Ovary (tissue), 7 donors: ENCODE measurements at regions not wholly inside any gene's neighbourhood (a gene's known extent, or its start where the extent isn't known, plus 50 kb on each side); places are given as distances from the start of the nearest gene placed in this dataset.

ENCODE experiments used
- DNase-seq, 5 donors: peaks; one replicate each; pipeline ENCODE4 v3.0.0-alpha.2; 2019 to 2020
- H3K27ac ChIP-seq, 2 donors: fragments of 200-600 bp; one replicate each; pipeline versions ENCODE4 v1.5.1 to v1.8.0; 2019 to 2022
- H3K27me3 ChIP-seq: fragments of 200-600 bp; one replicate; pipeline ENCODE4 v1.8.0; 2022
- H3K36me3 ChIP-seq: fragments of 200-600 bp; sonication (generic); one replicate; pipeline ENCODE4 v1.5.1; 2019
- H3K4me1 ChIP-seq: one replicate; pipeline ENCODE4 v1.8.1; 2013; ENCODE audit warnings: mild to moderate bottlenecking, moderate library complexity; ENCODE audit not compliant: insufficient read depth
- H3K4me3 ChIP-seq: fragments of 200-600 bp; sonication (generic); one replicate; pipeline ENCODE4 v1.5.1; 2017
- H3K9me3 ChIP-seq, 2 donors: fragments of 200-600 bp in 1 of 2; sonication (generic) in 1 of 2; one replicate each; pipeline versions ENCODE4 v1.5.1 to v1.8.1; 2013 to 2019; ENCODE audit warnings: mild to moderate bottlenecking in 1 of 2, moderate library complexity in 1 of 2
- CTCF ChIP-seq, 3 donors: fragments of 450-650 bp in 2 of 3; fragments of 200-600 bp in 1 of 3; IDR thresholded peaks; one replicate each; pipeline versions ENCODE4 v1.5.1 to v1.8.0; 2016 to 2022; ENCODE audit warnings: antibody characterized with exemption in 3 of 3, mild to moderate bottlenecking in 1 of 3
- EP300 ChIP-seq: sonication (generic); formaldehyde crosslinking; IDR thresholded peaks from one replicate; pipeline ENCODE4 v1.6.1; 2017; ENCODE audit warnings: antibody characterized with exemption
- POLR2A ChIP-seq: fragments of 450-650 bp; IDR thresholded peaks from one replicate; pipeline ENCODE4 v1.6.1; 2017; ENCODE audit warnings: antibody characterized with exemption, mild to moderate bottlenecking, moderate library complexity
- WGBS, 3 donors: extraction: QIAGEN DNeasy Blood & Tissue Kit in 1 of 3; methylation state at CpG; one replicate each; pipeline versions ENCODE4 v1.1.5 to v1.1.7; 2013 to 2017; 5-methylcytosine and 5-hydroxymethylcytosine counted together
- intact Hi-C, 4 donors: fragments of 100-400 bp; cut with DNase I; formaldehyde crosslinking; loops; one replicate each; pipeline versions ENCODE4 v1.11.0 to v1.15.1; 2022 to 2023
- donor health status: DM: no; HTN: no; CAD: no; lungs with moderate emphysema.
- donor health status: DM: no; HTN: no; CAD: no.
- donor health status: Bipolar disorder and iron deficiency.
- donor health status: DM: no; HTN: no; CAD: no.
- donor health status: DM: yes; HTN: yes; CAD: no.

DNA sequence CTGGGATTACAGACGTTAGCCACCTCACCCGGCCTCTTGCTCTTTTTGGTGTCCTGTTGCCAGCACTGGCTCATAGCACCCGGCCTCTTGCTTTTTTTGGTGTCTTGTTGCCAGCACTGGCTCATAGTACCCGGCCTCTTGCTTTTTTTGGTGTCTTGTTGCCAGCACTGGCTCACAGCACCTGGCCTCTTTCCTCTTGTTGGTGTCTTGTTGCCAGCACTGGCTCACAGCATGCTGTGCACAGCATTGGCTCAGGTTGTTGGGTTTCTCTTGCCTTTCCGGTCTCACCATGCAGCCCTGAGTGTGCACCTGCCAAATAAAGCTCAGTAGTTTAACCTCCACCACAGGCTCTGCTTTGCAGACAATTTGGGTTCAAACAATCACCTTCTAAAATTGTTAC lies 208.2 kb downstream of the THBS2 start:
- no peaks in the 10 kb centered on the region for H3K9me3 ChIP-seq
- TF ChIP-seq CTCF (IDR thresholded peaks at IDR 0.05), result no peak
- no peak for TF ChIP-seq POLR2A
- peaks cover 6% of the 10 kb centered on the region for H3K4me1 ChIP-seq
- no peaks in the 10 kb centered on the region for H3K36me3 ChIP-seq
- DNase-seq, result no peak
- intact Hi-C loops, result no loop called here
- peak overlapping the region in 1 of 2 donors; percentile 81 for H3K27ac ChIP-seq
- WGBS, 3 donors, result 63 to 70% (median 66%) methylated on average over 5 of the region's 5 CpGs
- H3K4me3 ChIP-seq, result no peak overlapping the region
- H3K27me3 ChIP-seq, result no peaks in the 10 kb centered on the region

GRCh38 chr6:169044381-169045230 lies 209.0 kb downstream of the THBS2 start:
- WGBS, 3 donors, result 11 to 28% (median 12%) methylated on average over 14 of the region's 14 CpGs
- intact Hi-C loops, result no loop called here
- H3K4me1 ChIP-seq, result peaks cover 6% of the 10 kb centered on the region
- DNase-seq, result peak in 1 of 5 donors; percentile 61
- H3K9me3 ChIP-seq, result no peaks in the 10 kb centered on the region
- TF ChIP-seq EP300 (no peak), CTCF (IDR thresholded peaks at IDR 0.05) (no peak), POLR2A (no peak)
- H3K4me3 ChIP-seq, result no peak overlapping the region
- no peaks in the 10 kb centered on the region for H3K27me3 ChIP-seq
- no peaks in the 10 kb centered on the region for H3K36me3 ChIP-seq
- peak overlapping the region; percentile 55 to 81 for H3K27ac ChIP-seq

DNA sequence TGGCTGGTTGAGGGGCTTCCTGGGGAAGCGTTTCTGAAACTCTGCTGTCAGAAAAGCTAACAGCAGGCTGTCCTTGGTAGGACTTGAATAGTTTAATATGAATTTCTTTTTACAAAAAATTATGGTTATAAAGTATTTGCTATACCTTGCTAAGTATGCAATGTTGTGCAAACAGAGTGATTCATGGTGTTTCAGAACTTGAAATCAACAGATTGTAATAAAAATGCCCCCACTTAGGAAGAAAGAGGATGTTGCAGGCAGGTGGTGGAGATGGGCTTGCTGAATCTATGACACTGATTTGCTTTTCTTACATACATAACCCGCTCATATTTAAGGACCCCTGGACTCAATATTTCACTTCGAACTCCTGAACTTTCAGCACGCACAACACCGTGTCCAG lies 211.6 kb downstream of the THBS2 start:
- Histone ChIP-seq H3K36me3 (no peaks in the 10 kb centered on the region), H3K4me3 (no peak overlapping the region), H3K27me3 (no peaks in the 10 kb centered on the region), H3K4me1 (peaks cover 6% of the 10 kb centered on the region), H3K9me3 (no peaks in the 10 kb centered on the region), H3K27ac (no peak overlapping the region)
- intact Hi-C loops, result no loop called here
- DNase-seq, result no peak
- WGBS, 3 donors, result 89 to 94% (median 91%) methylated on average over 5 of the region's 5 CpGs
- no peak for TF ChIP-seq EP300
- TF ChIP-seq POLR2A, result no peak
- TF ChIP-seq CTCF (IDR thresholded peaks at IDR 0.05), result no peak

DNA sequence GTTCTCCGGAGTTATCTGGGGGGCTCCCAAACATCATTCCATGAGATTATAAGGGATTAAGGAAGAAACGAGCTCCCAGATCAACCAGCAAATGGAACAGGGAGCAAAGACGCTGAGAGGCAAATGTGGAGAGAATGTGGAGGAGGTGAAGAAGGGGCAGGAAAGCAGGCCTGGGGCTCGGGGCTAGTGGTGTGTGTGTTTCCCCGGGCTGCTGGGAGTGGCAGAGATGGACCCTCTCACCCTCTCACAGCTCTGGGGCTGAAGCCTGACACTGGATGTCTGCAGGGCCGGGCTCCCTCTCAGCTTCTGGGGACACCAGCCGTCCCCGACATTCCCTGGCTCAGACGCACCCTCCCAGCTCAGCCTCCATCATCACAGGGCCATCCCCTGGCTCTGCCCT lies 212.6 kb downstream of the THBS2 start:
- Histone ChIP-seq H3K36me3 (no peaks in the 10 kb centered on the region), H3K9me3 (no peaks in the 10 kb centered on the region), H3K4me3 (no peak overlapping the region), H3K27ac (no peak overlapping the region), H3K27me3 (no peaks in the 10 kb centered on the region), H3K4me1 (peaks cover 6% of the 10 kb centered on the region)
- no peak for DNase-seq
- TF ChIP-seq POLR2A, result no peak
- TF ChIP-seq CTCF (IDR thresholded peaks at IDR 0.05), result no peak
- TF ChIP-seq EP300, result no peak
- WGBS, 3 donors, result 87 to 93% (median 90%) methylated on average over 9 of the region's 9 CpGs
- intact Hi-C loops, result no loop called here
